Hepatocyte (in vitro differentiated cells): ENCODE measurements at regions not wholly inside any gene's neighbourhood (a gene's known extent, or its start where the extent isn't known, plus 50 kb on each side); places are given as distances from the start of the nearest gene placed in this dataset.

Experiments
- DNase-seq: peaks from one replicate; pipeline ENCODE4 v3.0.0-alpha.2; 2016; ENCODE audit warnings: low spot score
- H2AFZ ChIP-seq: fragments of 200-600 bp; sonication (generic); 2 replicates; pipeline ENCODE4 v1.6.0; 2016; ENCODE audit warnings: antibody characterized with exemption, mild to moderate bottlenecking
- H3K27ac ChIP-seq: fragments of 200-600 bp; sonication (generic); 2 replicates; pipeline ENCODE4 v1.5.1; 2016; ENCODE audit warnings: mild to moderate bottlenecking
- H3K27me3 ChIP-seq: fragments of 200-600 bp; sonication (generic); 2 replicates; pipeline ENCODE4 v1.6.1; 2016
- H3K36me3 ChIP-seq: fragments of 200-600 bp; sonication (generic); replicated peaks from 2 replicates; pipeline ENCODE4 v1.5.1; 2016; ENCODE audit warnings: low read depth; ENCODE audit not compliant: insufficient read depth
- H3K4me1 ChIP-seq: fragments of 200-600 bp; sonication (generic); 2 replicates; pipeline ENCODE4 v1.5.1; 2016; ENCODE audit warnings: mild to moderate bottlenecking, moderate library complexity; ENCODE audit not compliant: insufficient read depth
- H3K4me2 ChIP-seq: fragments of 200-600 bp; sonication (generic); 2 replicates; pipeline ENCODE4 v1.6.0; 2016
- H3K4me3 ChIP-seq: fragments of 200-600 bp; sonication (generic); 2 replicates; pipeline ENCODE4 v1.5.1; 2016; ENCODE audit warnings: mild to moderate bottlenecking
- H3K79me2 ChIP-seq: fragments of 200-600 bp; sonication (generic); 2 replicates; pipeline ENCODE4 v1.6.0; 2017; ENCODE audit warnings: mild to moderate bottlenecking
- H3K9me2 ChIP-seq: fragments of 200-600 bp; sonication (generic); replicated peaks from 2 replicates; pipeline ENCODE4 v1.6.0; 2017; ENCODE audit warnings: mild to moderate bottlenecking; ENCODE audit not compliant: insufficient read depth
- H3K9me3 ChIP-seq: fragments of 200-600 bp; sonication (generic); 2 replicates; pipeline ENCODE4 v1.5.1; 2016; ENCODE audit warnings: low read depth, mild to moderate bottlenecking
- H4K20me1 ChIP-seq: fragments of 200-600 bp; sonication (generic); 2 replicates; pipeline ENCODE4 v1.6.0; 2016; ENCODE audit warnings: mild to moderate bottlenecking; ENCODE audit not compliant: insufficient read depth, poor library complexity, severe bottlenecking
- EZH2 ChIP-seq: fragments of 200-600 bp; sonication (generic); IDR thresholded peaks from 2 replicates; pipeline ENCODE4 v1.6.1; 2016; ENCODE audit warnings: antibody characterized with exemption, mild to moderate bottlenecking, borderline replicate concordance
- EZH2phosphoT487 ChIP-seq: fragments of 200-600 bp; sonication (generic); IDR thresholded peaks from one replicate; pipeline ENCODE4 v1.6.1; 2018; ENCODE audit warnings: antibody characterized with exemption, mild to moderate bottlenecking, low read depth, moderate library complexity; ENCODE audit not compliant: unreplicated experiment, severe bottlenecking
- WGBS: methylation state at CpG from one replicate; pipeline ENCODE4 v1.1.6; 2016; ENCODE audit warnings: low lambda C conversion rate; ENCODE audit errors: missing lambda C conversion rate; 5-methylcytosine and 5-hydroxymethylcytosine counted together
- TF ChIP-seq, protein P1 (sequence below): fragments of 200-600 bp; sonication (generic); IDR thresholded peaks from 2 replicates; pipeline ENCODE4 v1.5.1; 2016; ENCODE audit warnings: antibody characterized with exemption, mild to moderate bottlenecking; ENCODE audit not compliant: poor library complexity

DNA sequence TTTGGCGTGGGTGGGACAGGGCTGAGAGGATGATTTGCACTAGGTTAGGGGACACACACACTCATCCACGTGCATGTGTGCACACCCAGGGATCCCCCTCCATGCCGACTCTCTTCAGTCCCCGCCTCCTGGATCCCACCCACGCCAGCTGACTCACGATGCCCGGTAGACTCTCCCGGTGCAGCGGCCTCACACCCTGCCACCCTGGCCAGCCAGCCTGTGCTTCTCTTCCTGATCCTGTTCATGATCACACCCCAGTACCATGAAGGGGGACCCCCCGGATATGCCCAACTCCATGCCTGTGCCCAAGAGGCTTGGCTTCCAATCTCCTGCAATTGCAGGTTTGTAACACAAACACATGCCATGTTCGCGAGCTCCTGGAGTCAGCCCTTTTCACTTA lies 157.8 kb upstream of the HDAC4 start:
- Histone ChIP-seq H3K9me3 (no peaks in the 10 kb centered on the region), H3K36me3 (no peaks in the 10 kb centered on the region), H3K4me2 (no peak overlapping the region), H4K20me1 (no peaks in the 10 kb centered on the region), H3K27ac (no peak overlapping the region), H3K79me2 (no peaks in the 10 kb centered on the region), H2AFZ (no peak overlapping the region), H3K4me1 (no peaks in the 10 kb centered on the region), H3K4me3 (no peak overlapping the region), H3K9me2 (no peaks in the 10 kb centered on the region), H3K27me3 (peaks cover 14% of the 10 kb centered on the region)
- 95% methylated on average over 12 of the region's 12 CpGs for WGBS
- TF ChIP-seq EZH2phosphoT487 = no peak
- no peak for TF ChIP-seq EZH2
- TF ChIP-seq, protein P1, sequence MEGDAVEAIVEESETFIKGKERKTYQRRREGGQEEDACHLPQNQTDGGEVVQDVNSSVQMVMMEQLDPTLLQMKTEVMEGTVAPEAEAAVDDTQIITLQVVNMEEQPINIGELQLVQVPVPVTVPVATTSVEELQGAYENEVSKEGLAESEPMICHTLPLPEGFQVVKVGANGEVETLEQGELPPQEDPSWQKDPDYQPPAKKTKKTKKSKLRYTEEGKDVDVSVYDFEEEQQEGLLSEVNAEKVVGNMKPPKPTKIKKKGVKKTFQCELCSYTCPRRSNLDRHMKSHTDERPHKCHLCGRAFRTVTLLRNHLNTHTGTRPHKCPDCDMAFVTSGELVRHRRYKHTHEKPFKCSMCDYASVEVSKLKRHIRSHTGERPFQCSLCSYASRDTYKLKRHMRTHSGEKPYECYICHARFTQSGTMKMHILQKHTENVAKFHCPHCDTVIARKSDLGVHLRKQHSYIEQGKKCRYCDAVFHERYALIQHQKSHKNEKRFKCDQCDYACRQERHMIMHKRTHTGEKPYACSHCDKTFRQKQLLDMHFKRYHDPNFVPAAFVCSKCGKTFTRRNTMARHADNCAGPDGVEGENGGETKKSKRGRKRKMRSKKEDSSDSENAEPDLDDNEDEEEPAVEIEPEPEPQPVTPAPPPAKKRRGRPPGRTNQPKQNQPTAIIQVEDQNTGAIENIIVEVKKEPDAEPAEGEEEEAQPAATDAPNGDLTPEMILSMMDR = no peak
- DNase-seq = no peak

DNA sequence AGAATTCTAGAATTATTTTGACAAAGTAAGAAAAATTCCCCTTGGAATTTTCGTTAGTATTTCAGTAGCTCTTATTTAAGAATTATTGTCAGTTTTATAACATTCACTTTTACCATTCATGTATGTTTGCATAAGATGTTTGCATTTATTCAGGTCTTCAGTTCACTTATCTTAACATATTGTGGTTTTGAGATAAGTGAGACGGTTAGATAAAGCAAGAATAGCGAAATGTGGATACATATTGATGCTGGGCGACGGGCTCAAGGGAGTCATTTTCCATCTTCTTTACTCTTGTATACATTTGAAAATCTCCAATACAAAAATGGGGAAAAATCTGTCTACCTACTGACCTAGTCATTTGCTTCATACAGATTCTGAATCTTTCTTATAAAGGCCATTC lies 156.7 kb upstream of the HDAC4 start:
- H2AFZ ChIP-seq = no peak overlapping the region
- no peak for DNase-seq
- H3K27me3 ChIP-seq = peaks cover 16% of the 10 kb centered on the region
- H3K36me3 ChIP-seq = no peaks in the 10 kb centered on the region
- H3K9me3 ChIP-seq = no peaks in the 10 kb centered on the region
- 48% methylated on average over 5 of the region's 5 CpGs for WGBS
- no peaks in the 10 kb centered on the region for H4K20me1 ChIP-seq
- H3K27ac ChIP-seq = no peak overlapping the region
- H3K79me2 ChIP-seq = no peaks in the 10 kb centered on the region
- H3K4me2 ChIP-seq = no peak overlapping the region
- H3K9me2 ChIP-seq = no peaks in the 10 kb centered on the region
- TF ChIP-seq EZH2phosphoT487 (no peak), EZH2 (no peak)
- TF ChIP-seq, protein P1 = no peak
- H3K4me1 ChIP-seq = no peaks in the 10 kb centered on the region
- H3K4me3 ChIP-seq = no peak overlapping the region

DNA sequence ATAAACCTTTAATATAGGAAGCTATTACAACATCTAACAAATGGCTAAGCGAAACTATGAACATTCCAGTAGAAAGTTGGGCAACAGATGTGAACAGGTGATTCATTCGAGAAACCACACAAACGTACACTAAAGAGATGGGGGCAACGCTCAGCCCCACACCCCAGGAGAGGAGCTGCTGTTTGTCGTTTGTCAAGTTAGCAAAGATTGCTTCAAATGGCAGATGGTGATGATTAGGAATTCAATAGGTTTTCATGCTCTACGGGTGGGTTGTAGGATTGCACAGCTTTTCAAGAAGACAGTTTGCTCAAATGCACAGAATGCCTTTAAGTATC lies 154.7 kb upstream of the HDAC4 start:
- TF ChIP-seq EZH2phosphoT487 (no peak), EZH2 (no peak)
- TF ChIP-seq, protein P1 = no peak
- H3K9me2 ChIP-seq = no peaks in the 10 kb centered on the region
- H3K36me3 ChIP-seq = no peaks in the 10 kb centered on the region
- H3K4me3 ChIP-seq = no peak overlapping the region
- no peak overlapping the region for H3K4me2 ChIP-seq
- DNase-seq = no peak
- no peaks in the 10 kb centered on the region for H3K79me2 ChIP-seq
- 62% methylated on average over 6 of the region's 6 CpGs for WGBS
- H2AFZ ChIP-seq = no peak overlapping the region
- H3K27ac ChIP-seq = no peak overlapping the region
- no peaks in the 10 kb centered on the region for H3K4me1 ChIP-seq
- no peaks in the 10 kb centered on the region for H4K20me1 ChIP-seq
- H3K27me3 ChIP-seq = peaks cover 16% of the 10 kb centered on the region
- no peaks in the 10 kb centered on the region for H3K9me3 ChIP-seq
